ENCODE measurements at regions not wholly inside any gene's neighbourhood (a gene's known extent, or its start where the extent isn't known, plus 50 kb on each side); places are given as distances from the start of the nearest gene placed in this dataset.

DNA sequence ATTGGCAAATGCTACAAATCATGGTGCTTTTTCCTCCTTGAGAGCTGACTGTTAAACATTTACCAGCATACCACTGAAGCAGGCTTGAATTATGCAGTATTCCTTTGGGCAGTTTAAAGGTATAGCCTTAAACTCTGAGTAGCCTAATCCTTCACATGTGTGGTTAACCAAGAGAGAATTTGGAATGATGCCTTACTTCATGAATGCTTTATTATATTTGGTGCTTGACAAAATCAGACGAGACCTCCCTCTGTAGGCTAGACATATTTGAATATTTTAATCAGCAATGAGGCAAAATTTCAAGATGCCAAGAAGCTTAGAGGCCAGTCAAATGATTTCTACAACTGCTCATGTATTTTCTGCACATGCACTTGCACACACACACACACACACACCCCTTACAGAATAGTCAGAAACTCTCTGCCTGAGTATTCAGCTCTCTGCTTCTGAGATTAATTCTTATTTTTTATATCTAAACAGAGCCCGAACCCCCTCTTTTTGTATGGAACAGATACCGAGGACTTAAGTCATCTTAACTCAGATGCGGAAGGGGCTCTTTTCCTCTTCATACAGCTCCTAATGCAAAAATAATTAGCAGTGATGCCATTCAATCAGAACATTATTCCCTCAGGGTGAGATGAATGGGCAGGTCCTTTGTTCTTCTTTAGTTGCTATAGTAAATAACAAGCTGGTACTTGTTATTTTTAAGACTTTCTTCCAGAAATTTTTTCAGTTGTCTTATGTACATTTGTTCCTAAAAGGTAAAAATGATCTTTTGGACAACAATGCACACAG lies 195.5 kb upstream of the TMC3 start:
- TF ChIP-seq TAF1 (IDR thresholded peaks at IDR 0.05; ENCODE audit: low read depth, low read length), result no peak
- no peak for TF ChIP-seq POLR2A (IDR thresholded peaks at IDR 0.05; ENCODE audit: low read depth, low read length)
- TF ChIP-seq POLR2AphosphoS5 (IDR thresholded peaks at IDR 0.05; ENCODE audit: low read depth, low read length), result no peak
- no peak for TF ChIP-seq SPI1 (IDR thresholded peaks at IDR 0.05; ENCODE audit: low read depth, low read length)

Measured in GM12891 (cell line).